Fibroblast of skin of abdomen (primary cell): ENCODE measurements at regions not wholly inside any gene's neighbourhood (a gene's known extent, or its start where the extent isn't known, plus 50 kb on each side); places are given as distances from the start of the nearest gene placed in this dataset.
"Not testable (repeated sequence)": the region's sequence is repeated elsewhere in the genome, so short reads cannot be mapped to it uniquely, and the experiment has no call there.

ENCODE experiments used
- DNase-seq: peaks from one replicate; pipeline ENCODE4 v3.0.0-alpha.2; 2013

GRCh38 chr18:46179306-46179705, 75.1 kb downstream of the HAUS1 start:
- DNase-seq: no peak

DNA sequence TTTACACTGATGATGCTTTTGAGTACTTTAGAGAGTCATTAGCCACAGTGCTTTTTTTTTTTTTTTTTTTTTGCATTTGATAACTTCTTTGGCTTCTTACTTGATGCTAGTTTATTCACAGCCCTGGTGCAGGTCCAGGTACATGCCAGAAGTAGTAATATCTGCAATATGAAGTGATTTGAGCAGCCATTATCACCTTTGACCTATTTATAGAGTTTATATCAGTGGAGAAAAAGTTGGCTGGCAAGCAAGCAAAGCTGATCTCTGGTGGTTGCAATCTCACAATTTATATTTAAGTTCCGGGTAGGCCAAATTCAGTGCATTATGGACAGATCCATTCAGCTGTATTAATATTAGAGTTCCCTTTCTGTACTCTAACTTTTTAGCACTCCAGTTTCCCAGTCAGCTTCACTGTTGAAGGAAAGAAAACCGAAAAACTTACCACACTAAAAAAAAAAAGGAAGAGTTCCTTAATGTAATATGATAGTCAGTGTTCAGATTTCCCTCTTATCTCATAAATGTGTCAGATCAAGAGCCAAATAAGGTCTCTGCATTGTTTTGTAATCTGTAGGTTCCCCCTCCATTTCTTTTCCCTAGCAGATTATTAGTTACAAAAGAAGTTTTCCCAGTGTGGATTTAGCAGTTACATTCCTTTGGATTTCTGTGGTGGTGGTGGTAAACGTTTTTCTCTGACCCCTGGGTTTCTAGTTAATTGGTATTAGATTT, 78.6 kb downstream of the HAUS1 start:
- no peak for DNase-seq

DNA sequence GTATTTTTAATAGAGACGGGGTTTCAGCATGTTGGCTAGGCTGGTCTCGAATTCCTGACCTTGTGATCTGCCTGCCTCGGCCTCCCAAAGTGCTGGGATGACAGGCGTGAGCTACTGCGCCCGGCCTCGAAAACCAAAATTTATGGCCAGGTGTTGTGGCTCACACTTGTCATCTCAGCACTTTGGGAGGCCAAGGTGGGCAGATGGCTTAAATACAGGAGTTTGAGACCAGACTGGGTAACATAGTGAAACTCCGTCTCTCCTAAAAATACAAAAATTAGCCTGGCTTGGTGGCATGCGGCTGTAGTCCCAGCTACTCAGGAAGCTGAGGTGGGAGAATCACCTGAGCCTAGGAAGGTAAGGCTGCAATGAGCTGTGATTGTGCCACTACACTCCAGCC, 80.1 kb downstream of the HAUS1 start:
- not testable (repeated sequence) for DNase-seq

- no peak for DNase-seq
Observed at GRCh38 chr18:46184727-46185126, 80.5 kb downstream of the HAUS1 start.

- DNase-seq: no peak
Observed at GRCh38 chr18:46190667-46191066, 86.5 kb downstream of the HAUS1 start.

DNA sequence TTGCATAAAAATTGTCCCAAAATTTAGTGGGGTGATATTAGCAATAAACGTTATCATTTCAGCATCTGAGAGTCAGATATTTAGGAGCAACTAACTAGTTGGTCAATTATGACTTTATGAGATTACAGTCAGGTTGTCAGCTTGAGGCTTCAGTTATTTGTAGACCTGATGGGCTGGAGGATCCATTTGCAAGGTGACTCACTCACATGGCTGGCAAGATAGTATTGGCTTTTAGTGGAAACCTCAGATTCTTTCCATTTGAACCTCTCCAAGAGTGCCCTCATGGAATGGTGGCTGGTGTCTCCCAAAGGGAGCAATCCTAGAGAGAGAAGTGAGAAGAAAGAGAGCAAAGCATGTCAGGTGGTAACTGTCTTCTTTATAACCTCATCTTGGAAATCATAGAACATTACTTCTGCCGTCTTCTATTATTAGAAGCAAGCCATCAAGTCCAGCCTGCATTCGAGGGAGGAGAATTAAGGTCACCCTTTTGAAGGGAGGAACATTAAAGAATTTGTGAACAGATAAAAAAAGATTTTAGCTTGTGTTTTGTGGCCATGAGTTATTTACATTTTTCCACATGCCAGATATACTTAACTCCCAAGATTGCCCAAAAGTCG, 92.5 kb downstream of the HAUS1 start:
- DNase-seq: no peak

DNA sequence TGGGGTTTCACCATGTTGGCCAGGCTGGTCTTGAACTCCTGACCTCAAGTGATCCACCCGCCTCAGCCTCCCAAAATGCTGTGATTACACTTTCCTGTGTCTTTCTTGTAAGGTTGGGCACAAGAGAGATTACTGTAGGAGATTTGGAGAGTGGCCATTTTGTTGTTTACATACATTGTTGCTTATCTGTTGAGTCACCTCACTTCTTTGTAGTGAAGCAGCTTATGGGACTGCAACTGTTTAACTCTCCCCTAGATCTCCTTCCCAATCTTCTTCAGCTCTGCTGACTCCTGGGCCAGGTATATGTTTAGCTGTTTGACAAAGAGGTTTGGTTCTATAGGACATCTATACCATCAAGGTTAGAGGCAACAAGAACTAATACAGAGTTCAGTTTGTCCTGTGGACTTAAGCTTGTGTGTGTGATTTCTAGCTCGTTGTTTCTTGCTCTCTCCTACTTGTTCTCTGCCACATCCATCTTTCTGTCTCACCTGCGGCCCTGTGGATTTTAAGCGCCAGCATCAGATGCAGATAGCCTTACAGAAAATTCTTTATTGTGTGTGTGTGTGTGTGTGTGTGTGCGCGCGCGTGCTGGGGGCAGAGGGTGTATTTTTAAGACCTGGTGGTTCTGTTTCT, 95.4 kb downstream of the HAUS1 start:
- DNase-seq: no peak

GRCh38 chr18:46200178-46201055, 96.2 kb downstream of the HAUS1 start:
- not testable (repeated sequence) for DNase-seq

- no peak for DNase-seq
Observed at GRCh38 chr18:46204143-46204542, 100.0 kb downstream of the HAUS1 start.

GRCh38 chr18:46207985-46208384, 103.8 kb downstream of the HAUS1 start:
- no peak for DNase-seq

DNA sequence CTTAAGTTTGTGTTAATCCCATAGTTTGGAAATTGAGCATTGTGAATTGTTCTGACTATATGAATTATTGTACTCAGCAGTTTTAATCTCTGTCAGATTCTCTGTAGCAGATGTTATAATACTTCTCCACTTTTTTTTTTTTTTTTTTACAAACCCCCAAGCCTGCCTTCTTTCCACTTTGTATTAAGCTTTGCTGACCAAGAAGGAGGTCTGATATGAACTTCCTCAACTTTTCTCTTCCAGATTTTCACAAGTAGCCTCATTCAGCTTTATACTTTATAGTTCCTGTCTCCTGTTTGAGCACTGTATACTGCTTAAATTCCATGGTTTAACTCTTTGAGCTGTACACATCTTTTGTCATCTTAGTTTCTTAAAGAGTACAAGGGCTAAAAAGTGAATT, 105.0 kb downstream of the HAUS1 start:
- no peak for DNase-seq

DNA sequence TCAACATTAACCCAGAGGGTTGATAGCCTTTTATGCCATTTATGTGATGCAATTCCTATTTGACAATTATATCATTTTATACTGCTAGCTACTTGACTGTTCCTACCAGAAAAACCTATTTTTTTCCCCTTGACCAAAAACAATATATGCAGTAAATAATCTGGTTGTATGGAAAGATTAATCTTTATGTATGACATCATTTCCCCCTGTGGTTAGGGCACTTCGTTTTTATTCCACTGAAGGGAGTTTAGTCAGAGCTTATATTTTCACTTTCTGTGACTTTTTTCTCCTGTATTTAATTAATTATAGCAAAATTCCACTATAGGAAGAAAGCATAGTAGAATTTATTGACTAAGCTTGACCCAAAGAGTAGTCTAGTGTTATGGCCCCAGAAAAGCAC, 107.6 kb downstream of the HAUS1 start:
- DNase-seq: peak; percentile 48

- DNase-seq: no peak
Observed at GRCh38 chr18:46212398-46212797, 108.2 kb downstream of the HAUS1 start.

DNA sequence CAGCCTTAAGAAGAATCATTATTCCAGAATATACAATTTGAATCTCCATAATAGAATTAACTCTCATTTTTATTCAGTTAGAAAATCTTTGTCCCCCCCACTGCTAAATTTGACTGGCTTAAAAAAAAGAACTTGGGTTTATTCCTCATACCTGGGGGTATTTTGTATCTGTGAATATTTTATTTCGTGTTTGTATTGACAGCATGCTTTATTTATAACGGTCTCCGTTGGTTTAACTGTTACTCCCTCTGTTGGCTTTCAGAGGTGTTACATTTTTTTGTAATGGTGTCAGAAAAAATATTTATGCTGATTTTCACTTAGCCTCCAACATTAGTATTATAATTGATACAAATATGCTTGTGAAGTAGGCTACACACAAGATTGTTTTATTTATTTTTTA, 109.1 kb downstream of the HAUS1 start:
- DNase-seq: no peak

DNA sequence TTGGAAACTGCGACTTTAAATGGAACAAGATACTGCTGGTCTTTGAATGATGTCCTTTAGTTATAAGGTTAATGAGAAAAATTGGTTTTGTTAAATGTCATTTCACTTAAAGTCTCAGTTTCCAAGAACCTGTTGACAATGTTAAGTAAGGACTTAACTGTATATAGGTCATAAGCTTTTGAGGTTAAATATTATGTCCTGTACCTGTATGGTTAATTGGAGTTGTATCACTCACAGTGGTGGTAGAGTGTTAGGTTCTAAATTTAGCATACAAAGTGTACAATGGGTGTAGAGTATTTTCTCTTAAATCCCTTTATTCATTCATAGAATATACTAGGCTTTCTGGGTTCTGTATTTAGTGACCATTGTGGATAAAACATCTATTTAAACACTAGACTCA, 110.2 kb downstream of the HAUS1 start:
- DNase-seq: no peak

GRCh38 chr18:46215902-46216723, 111.9 kb downstream of the HAUS1 start:
- no peak for DNase-seq

DNA sequence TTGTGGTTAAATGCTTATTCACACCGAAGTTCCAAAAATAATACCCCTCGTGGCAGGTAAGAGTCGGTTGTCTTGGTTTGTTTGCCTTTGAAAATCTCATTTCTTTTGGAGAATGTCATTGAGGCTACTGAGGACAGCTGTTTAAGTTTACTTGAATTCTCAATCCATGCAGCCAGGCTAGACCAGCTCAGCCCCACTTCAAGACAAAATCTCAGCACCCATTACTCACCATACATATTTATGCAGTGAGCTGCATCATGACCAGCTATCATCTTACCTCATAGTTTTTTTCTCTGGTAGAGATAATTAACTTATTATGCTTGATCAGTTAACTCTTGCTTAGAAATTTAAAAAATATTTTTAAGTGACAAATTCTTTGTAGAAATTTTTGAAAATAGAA, 115.9 kb downstream of the HAUS1 start:
- DNase-seq: peak; percentile 79

- DNase-seq: no peak
Observed at GRCh38 chr18:46222093-46222492, 117.9 kb downstream of the HAUS1 start.

DNA sequence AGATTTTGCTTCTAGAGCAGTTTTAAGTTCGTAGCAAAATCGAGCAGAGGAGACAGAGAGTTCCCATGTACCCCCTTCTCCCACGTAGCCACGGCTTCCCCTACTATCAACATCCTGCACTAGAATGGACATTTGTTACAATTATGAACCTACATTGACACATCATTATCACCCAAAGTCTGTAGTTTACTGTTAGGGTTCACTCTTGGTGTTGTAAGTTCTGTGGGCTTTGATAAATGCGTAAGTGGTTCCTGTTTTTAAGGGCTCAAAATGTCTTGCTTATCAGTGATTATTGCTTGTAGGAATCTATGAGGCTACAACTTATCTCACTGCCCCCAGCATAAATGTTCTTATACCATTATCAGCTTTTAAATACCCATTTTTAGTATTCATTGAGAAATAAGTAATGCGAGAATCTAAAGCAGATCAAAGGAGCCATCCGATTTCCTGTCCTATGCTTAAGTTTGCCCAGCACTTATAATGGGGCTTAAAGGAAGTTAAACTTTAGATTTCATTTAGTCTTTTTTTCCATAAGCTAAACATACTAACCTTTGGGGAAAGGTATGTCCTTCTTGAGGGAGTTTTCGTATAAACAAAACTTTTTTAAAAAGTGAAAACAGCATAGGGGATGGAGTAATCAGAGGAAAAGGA, 118.7 kb downstream of the HAUS1 start:
- no peak for DNase-seq

DNA sequence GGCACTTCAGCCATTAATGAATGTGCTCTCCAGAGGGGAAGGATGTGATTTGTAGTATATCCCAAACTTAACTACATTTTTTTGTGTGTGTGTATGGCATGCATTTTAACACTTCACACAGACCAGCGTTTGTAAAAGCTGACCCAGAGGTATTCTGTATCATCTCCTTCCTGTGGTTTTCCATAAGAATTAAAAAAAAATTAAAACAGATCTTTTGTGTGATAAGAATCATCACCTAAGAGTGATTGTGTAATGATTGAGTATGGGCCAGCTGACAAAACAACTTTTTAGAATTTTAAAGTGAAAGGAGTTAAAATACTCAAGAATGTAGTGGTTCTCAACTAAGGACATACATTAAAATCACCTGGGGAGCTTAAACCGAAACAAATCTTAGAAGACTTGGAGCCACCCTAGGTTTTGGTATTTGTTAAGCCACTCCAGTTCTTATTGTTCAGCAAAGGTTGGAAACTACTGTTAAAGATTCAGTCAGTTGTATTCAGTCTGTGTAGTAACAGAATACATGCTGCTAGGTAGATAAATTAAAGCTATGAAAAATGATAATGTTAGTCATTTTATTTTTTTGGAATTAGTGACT, 120.1 kb downstream of the HAUS1 start:
- peak; percentile 53 for DNase-seq

GRCh38 chr18:46226461-46226860, 122.3 kb downstream of the HAUS1 start:
- peak; percentile 63 for DNase-seq
